ENCODE measurements at regions not wholly inside any gene's neighbourhood (a gene's known extent, or its start where the extent isn't known, plus 50 kb on each side); places are given as distances from the start of the nearest gene placed in this dataset.
"Not testable (repeated sequence)": the region's sequence is repeated elsewhere in the genome, so short reads cannot be mapped to it uniquely, and the experiment has no call there.

- no peaks in the 10 kb centered on the region for H3K4me1 ChIP-seq
- DNase-seq (no peak), ATAC-seq (no peak)
- H3K27ac ChIP-seq: no peak overlapping the region
- TF ChIP-seq POLR2A (IDR thresholded peaks at IDR 0.05): no peak
- TF ChIP-seq CTCF (IDR thresholded peaks at IDR 0.05 in 4 of 5, conservative IDR thresholded peaks at IDR 0.05 in 1 of 5): no peak
- intact Hi-C loops (cut with DNase I; ENCODE audit: low total_unique reads) (no loop called here), in situ Hi-C loops (cut with MboI; ENCODE audit: low sequenced_read_pairs in 4 of 4) (no loop called here)
- H3K36me3 ChIP-seq: no peaks in the 10 kb centered on the region
- no peaks in the 10 kb centered on the region for H3K9me3 ChIP-seq
- no peak overlapping the region for H3K4me3 ChIP-seq
- H3K27me3 ChIP-seq: no peaks in the 10 kb centered on the region
Measured at GRCh38 chr5:143977891-143978461, 166.0 kb downstream of the HMHB1 start.

- no peak for ATAC-seq
- intact Hi-C loops (cut with DNase I; ENCODE audit: low total_unique reads): no loop called here
- Histone ChIP-seq H3K27me3 (no peaks in the 10 kb centered on the region), H3K4me3 (no peak overlapping the region), H3K36me3 (no peaks in the 10 kb centered on the region), H3K27ac (no peak overlapping the region), H3K4me1 (no peaks in the 10 kb centered on the region), H3K9me3 (no peaks in the 10 kb centered on the region)
- DNase-seq: no peak
- TF ChIP-seq CTCF (IDR thresholded peaks at IDR 0.05 in 4 of 5, conservative IDR thresholded peaks at IDR 0.05 in 1 of 5) (no peak), POLR2A (IDR thresholded peaks at IDR 0.05) (no peak)
- in situ Hi-C loops (cut with MboI; ENCODE audit: low sequenced_read_pairs in 4 of 4): no loop called here
Measured at GRCh38 chr5:143979044-143979690, 167.2 kb downstream of the HMHB1 start.

GRCh38 chr5:143980506-143980905 is 168.5 kb downstream of the HMHB1 start:
- H3K36me3 ChIP-seq: no peaks in the 10 kb centered on the region
- ATAC-seq (no peak), DNase-seq (no peak)
- H3K4me1 ChIP-seq: no peaks in the 10 kb centered on the region
- H3K9me3 ChIP-seq: no peaks in the 10 kb centered on the region
- no peaks in the 10 kb centered on the region for H3K27me3 ChIP-seq
- intact Hi-C loops (cut with DNase I; ENCODE audit: low total_unique reads): no loop called here
- in situ Hi-C loops (cut with MboI; ENCODE audit: low sequenced_read_pairs in 4 of 4): no loop called here
- no peak overlapping the region for H3K4me3 ChIP-seq
- H3K27ac ChIP-seq: no peak overlapping the region
- TF ChIP-seq CTCF (IDR thresholded peaks at IDR 0.05 in 4 of 5, conservative IDR thresholded peaks at IDR 0.05 in 1 of 5): no peak
- no peak for TF ChIP-seq POLR2A (IDR thresholded peaks at IDR 0.05)

- H3K9me3 ChIP-seq; H3K27me3 ChIP-seq; intact Hi-C loops (cut with DNase I; ENCODE audit: low total_unique reads); H3K27ac ChIP-seq; DNase-seq; H3K4me3 ChIP-seq; in situ Hi-C loops (cut with MboI; ENCODE audit: low sequenced_read_pairs in 4 of 4); H3K4me1 ChIP-seq; ATAC-seq; H3K36me3 ChIP-seq: not testable (repeated sequence)
Measured at GRCh38 chr5:143982957-143983356, 171.0 kb downstream of the HMHB1 start.

GRCh38 chr5:143985832-143986515 is 174.0 kb downstream of the HMHB1 start:
- Histone ChIP-seq H3K27me3 (no peaks in the 10 kb centered on the region), H3K4me3 (no peak overlapping the region), H3K36me3 (no peaks in the 10 kb centered on the region), H3K4me1 (no peaks in the 10 kb centered on the region), H3K27ac (no peak overlapping the region), H3K9me3 (no peaks in the 10 kb centered on the region)
- intact Hi-C loops (cut with DNase I; ENCODE audit: low total_unique reads): no loop called here
- ATAC-seq: no peak
- DNase-seq: no peak
- TF ChIP-seq CTCF (IDR thresholded peaks at IDR 0.05 in 4 of 5, conservative IDR thresholded peaks at IDR 0.05 in 1 of 5) (no peak), POLR2A (IDR thresholded peaks at IDR 0.05) (no peak)
- in situ Hi-C loops (cut with MboI; ENCODE audit: low sequenced_read_pairs in 4 of 4): no loop called here
